ENCODE measurements at regions not wholly inside any gene's neighbourhood (a gene's known extent, or its start where the extent isn't known, plus 50 kb on each side); places are given as distances from the start of the nearest gene placed in this dataset.
A peak's percentile ranks its signal among the peaks of the same experiment; 100 is the strongest.

DNA sequence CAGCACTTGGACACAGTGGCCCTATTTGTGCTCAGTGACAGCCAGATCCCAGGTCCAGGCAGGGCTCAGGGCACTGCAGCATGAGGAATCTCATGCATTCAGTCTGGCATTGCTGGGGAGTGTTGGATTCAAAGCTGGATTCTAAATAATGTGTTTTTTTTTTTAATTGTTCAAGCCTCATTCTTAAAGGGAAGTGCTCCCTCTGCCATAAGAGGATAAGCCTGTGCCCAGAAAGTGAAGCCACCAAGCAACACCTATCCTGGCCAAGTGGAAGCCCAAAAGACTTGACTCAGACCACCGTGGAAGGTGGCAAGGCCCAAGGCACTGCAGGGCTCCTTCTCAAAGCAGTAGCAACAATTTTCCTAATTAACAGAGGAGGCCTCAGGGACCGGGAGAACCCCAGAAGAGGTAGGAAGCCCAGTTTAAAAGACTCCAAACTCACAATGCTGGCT, 135.6 kb downstream of the ACTL7B start:
- no peaks in the 10 kb centered on the region for H3K4me1 ChIP-seq
- H3K27ac ChIP-seq (replicated peaks in 1 of 4) = no peak overlapping the region
- WGBS = 45% methylated on average over 2 of the region's 2 CpGs

DNA sequence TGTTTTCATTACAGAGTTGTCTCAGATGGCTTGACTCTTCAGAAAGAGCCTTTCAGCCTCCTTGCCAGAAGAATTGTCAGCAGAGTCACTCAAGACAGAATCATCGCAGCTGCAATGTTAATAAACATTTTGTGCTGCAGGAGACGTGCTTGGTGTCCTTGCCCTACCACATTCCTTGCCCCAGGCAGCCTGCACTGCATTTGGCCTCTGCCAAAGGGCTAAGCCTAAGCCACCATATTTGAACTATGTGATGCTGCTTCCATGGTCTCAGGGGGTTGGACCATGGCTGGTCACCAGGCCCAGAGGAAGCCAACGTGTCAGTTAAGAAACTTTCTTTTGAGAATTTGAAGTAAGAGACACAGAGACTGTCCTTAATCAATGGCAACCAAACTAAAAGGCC, 145.4 kb downstream of the ACTL7B start:
- Histone ChIP-seq H3K9me3 (no peaks in the 10 kb centered on the region), H3K4me3 (no peak overlapping the region), H3K4me1 (no peaks in the 10 kb centered on the region), H3K27me3 (no peaks in the 10 kb centered on the region), H3K27ac (replicated peaks in 1 of 4) (peak overlapping the region in 2 of 4 donors; percentile 8 to 62), H3K36me3 (no peaks in the 10 kb centered on the region)
- intact Hi-C loops (cut with DNase I) = no loop called here
- no peak for DNase-seq (ENCODE audit: extremely low spot score)
- WGBS = 60% methylated on average over 3 of the region's 3 CpGs
- TF ChIP-seq POLR2A (IDR thresholded peaks at IDR 0.05; ENCODE audit: low read depth) (no peak), EP300 (IDR thresholded peaks at IDR 0.05) (no peak)

More for the DNA sequence above, 135.6 kb downstream of the ACTL7B start:
- intact Hi-C loops (cut with DNase I) = no loop called here
- no peak for TF ChIP-seq EP300 (IDR thresholded peaks at IDR 0.05)
- TF ChIP-seq POLR2A (IDR thresholded peaks at IDR 0.05; ENCODE audit: low read depth) = no peak
- TF ChIP-seq, protein P1, sequence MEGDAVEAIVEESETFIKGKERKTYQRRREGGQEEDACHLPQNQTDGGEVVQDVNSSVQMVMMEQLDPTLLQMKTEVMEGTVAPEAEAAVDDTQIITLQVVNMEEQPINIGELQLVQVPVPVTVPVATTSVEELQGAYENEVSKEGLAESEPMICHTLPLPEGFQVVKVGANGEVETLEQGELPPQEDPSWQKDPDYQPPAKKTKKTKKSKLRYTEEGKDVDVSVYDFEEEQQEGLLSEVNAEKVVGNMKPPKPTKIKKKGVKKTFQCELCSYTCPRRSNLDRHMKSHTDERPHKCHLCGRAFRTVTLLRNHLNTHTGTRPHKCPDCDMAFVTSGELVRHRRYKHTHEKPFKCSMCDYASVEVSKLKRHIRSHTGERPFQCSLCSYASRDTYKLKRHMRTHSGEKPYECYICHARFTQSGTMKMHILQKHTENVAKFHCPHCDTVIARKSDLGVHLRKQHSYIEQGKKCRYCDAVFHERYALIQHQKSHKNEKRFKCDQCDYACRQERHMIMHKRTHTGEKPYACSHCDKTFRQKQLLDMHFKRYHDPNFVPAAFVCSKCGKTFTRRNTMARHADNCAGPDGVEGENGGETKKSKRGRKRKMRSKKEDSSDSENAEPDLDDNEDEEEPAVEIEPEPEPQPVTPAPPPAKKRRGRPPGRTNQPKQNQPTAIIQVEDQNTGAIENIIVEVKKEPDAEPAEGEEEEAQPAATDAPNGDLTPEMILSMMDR (IDR thresholded peaks at IDR 0.05) = no peak
- Histone ChIP-seq H3K36me3 (no peaks in the 10 kb centered on the region), H3K4me3 (no peak overlapping the region), H3K27me3 (no peaks in the 10 kb centered on the region), H3K9me3 (no peaks in the 10 kb centered on the region)
- no peak for DNase-seq (ENCODE audit: extremely low spot score)

GRCh38 chr9:108709997-108710396, 145.8 kb downstream of the ACTL7B start:
- no peak for TF ChIP-seq EP300 (IDR thresholded peaks at IDR 0.05)
- no peak for TF ChIP-seq POLR2AphosphoS5 (IDR thresholded peaks at IDR 0.05)
- TF ChIP-seq, protein P1 (IDR thresholded peaks at IDR 0.05) = no peak
- no peaks in the 10 kb centered on the region for H3K9me3 ChIP-seq
- 82% methylated on average over 1 of the region's 1 CpG for WGBS
- H3K4me1 ChIP-seq = no peaks in the 10 kb centered on the region
- H3K36me3 ChIP-seq = no peaks in the 10 kb centered on the region
- intact Hi-C loops (cut with DNase I) = no loop called here
- H3K27ac ChIP-seq (replicated peaks in 1 of 4) = peak overlapping the region in 3 of 4 donors; percentile 43 to 73 (median 66)
- DNase-seq (ENCODE audit: extremely low spot score) = no peak
- H3K4me3 ChIP-seq = no peak overlapping the region
- no peaks in the 10 kb centered on the region for H3K27me3 ChIP-seq

DNA sequence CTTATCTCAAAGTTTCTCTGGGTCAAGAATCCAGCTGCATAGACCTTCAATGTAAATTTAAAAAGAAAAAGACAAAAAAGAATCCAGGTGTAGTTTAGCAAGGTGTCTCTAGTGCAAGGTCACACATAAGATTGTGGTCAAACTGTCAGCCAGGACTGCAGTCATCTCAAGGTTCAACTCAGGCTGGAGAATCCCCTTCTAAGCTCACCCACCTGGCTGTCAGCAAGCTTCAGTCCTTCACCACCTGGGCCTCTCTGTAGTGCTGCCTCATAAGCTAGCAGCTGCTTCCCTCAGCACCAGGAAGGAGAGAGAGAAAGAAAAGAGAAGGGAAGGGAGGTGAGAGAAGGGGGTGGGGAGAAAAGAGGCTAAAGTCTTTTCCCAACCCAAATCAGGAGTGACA, 146.7 kb downstream of the ACTL7B start:
- Histone ChIP-seq H3K27me3 (no peaks in the 10 kb centered on the region), H3K9me3 (no peaks in the 10 kb centered on the region), H3K27ac (replicated peaks in 1 of 4) (peak overlapping the region; percentile 43 to 73 (median 63)), H3K4me1 (peaks cover 0 to 7% (median 0%) of the 10 kb centered on the region in 4 donors), H3K4me3 (no peak overlapping the region), H3K36me3 (no peaks in the 10 kb centered on the region)
- no peak for TF ChIP-seq POLR2AphosphoS5 (IDR thresholded peaks at IDR 0.05)
- TF ChIP-seq, protein P1 (IDR thresholded peaks at IDR 0.05) = no peak
- TF ChIP-seq POLR2A (IDR thresholded peaks at IDR 0.05; ENCODE audit: low read depth) = no peak
- no peak for TF ChIP-seq EP300 (IDR thresholded peaks at IDR 0.05)
- intact Hi-C loops (cut with DNase I) = no loop called here
- DNase-seq (ENCODE audit: extremely low spot score) = no peak

DNA sequence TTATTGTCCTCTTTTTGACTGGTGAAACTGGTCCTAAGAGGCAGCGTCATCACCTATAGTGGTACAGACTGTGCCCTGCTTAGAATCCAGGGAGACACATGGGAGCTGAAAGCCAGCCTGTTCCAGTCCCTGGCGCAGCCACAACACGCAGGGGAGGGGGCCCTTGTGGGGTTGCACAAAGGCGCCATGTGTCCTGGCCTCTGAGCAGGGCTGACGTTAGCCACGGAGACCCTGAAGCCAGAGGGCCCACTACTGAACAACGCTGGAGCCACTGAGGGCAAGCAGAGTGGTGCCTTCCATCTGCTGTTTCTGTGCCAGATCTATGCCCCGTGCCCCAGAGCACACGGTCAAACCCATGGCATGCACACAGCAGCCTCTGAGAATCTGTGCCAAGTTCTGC, 147.3 kb downstream of the ACTL7B start:
- H3K27ac ChIP-seq (replicated peaks in 1 of 4) = peak overlapping the region in 1 of 4 donors; percentile 73

More for the DNA sequence above, 147.3 kb downstream of the ACTL7B start:
- no peaks in the 10 kb centered on the region for H3K27me3 ChIP-seq
- no peak overlapping the region for H3K4me3 ChIP-seq
- H3K9me3 ChIP-seq = no peaks in the 10 kb centered on the region
- no peak for DNase-seq (ENCODE audit: extremely low spot score)
- peaks cover 0 to 13% (median 0%) of the 10 kb centered on the region in 4 donors for H3K4me1 ChIP-seq
- WGBS = 88% methylated on average over 9 of the region's 9 CpGs
- TF ChIP-seq, protein P1 (IDR thresholded peaks at IDR 0.05) = no peak
- TF ChIP-seq EP300 (IDR thresholded peaks at IDR 0.05) = no peak
- peak; percentile 12 to 34 for TF ChIP-seq POLR2AphosphoS5 (IDR thresholded peaks at IDR 0.05)
- H3K36me3 ChIP-seq = no peaks in the 10 kb centered on the region
- intact Hi-C loops (cut with DNase I) = no loop called here
